NCI-H526 treated with DMSO at 0.1 percent for 48 hours (cell line): ENCODE measurements at regions not wholly inside any gene's neighbourhood (a gene's known extent, or its start where the extent isn't known, plus 50 kb on each side); places are given as distances from the start of the nearest gene placed in this dataset.

Experiments
- DNase-seq: peaks from one replicate; lab custom pipeline; 2025; lab: John Stamatoyannopoulos, UW

DNA sequence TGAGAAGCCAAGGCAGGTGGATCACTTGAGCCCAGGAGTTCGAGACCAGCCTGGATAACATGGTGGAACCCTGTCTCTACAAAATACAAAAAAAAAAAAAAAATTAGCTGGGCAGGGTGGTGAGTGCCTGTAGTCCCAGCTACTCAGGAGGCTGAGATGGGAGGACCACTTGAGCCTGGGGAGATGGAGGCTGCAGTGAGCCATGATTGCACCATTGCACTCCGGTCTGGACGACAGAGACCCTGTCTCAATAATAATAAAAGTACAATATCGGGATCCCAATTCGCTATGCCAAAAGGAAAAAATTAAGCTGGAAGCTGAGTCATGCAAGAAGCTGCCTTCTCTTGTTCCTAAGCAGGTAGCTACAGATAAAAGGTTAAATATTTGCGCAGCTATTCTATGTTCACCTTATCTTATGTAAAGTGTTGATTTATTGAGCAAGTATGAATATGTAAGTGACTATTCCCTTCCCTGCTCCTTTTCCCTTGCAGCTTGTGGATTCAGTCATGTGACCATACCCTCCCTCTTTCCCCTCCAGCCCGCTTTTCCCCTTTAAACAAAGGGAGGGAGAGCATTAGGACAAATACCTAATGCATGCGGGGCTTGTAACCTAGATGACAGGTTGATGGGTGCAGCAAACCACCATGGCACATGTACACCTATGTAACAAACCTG is 112.0 kb downstream of the LITAF start:
- DNase-seq: peak; percentile 69

GRCh38 chr16:11475896-11476630 is 110.7 kb downstream of the LITAF start:
- DNase-seq: no peak

- DNase-seq: no peak
Observed at GRCh38 chr16:11476676-11477075, 110.0 kb downstream of the LITAF start.

- no peak for DNase-seq
Observed at GRCh38 chr16:11478431-11479119, 108.1 kb downstream of the LITAF start.

DNA sequence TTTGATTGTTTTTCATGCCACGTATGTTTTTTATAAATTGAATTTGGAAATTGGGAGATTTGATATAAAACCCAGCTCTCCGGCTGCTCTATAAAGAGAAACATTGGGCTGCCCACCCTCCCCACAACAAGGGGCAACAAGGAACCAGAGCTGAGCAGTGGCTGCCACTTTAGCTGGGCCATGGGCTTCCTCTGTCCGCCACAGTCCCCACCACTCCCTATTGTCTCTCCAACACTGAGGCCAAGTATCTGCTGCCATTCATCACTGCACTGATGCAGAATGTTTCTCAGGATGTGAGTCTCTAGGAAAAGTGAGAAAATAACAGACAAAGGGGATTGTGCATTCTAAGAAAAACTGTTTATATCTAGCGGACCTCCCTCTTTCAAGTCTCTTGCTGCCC is 106.8 kb downstream of the LITAF start:
- no peak for DNase-seq

GRCh38 chr16:11480634-11481033 is 106.1 kb downstream of the LITAF start:
- DNase-seq: no peak

DNA sequence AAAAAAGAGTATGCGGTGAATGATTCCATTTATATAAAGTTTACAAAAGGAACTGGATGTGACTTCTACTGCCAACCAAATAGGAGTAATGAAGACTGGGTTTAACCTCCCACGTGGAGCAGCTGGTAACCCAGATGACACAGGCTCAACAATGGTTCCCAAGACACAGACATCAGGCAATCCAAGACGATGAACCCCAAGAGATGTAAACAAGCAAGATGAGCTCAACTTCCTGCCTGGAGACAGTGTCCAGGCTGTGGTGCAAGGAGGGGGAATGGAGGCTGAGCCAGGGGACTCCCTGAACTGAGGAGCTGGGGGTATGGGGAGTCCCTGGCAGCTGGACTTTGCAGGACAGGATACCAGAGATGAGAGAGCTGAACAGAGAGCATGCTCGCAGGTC is 104.7 kb downstream of the LITAF start:
- DNase-seq: no peak

GRCh38 chr16:11482946-11483748 is 103.6 kb downstream of the LITAF start:
- no peak for DNase-seq

DNA sequence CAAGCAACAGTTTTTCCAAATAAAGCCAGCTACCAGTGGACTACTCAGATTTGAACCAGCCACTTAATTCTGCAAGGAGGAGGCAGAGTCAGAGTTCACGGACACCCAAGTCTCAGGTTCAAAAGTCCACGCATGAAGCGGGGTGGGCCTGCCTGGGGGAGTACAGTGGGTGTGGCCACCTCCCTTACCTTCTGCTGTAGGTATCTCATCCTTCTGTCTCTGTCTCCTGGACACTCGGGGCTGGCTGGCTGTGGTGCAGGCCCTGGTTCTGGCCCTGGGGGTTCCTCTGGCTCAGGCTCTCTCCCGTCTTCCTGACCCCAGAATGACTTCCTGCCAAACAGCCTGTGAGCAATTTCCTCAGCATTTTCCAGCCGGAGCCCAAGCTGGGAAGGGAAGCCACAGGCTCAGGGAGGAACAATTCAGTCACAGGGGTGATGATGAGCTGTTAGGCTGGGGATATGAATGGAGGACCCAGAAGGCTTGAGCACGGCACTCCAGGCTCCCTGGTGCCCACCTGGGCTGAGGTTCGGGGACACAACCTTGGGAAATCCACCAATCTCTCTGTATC is 101.9 kb downstream of the LITAF start:
- DNase-seq: no peak

DNA sequence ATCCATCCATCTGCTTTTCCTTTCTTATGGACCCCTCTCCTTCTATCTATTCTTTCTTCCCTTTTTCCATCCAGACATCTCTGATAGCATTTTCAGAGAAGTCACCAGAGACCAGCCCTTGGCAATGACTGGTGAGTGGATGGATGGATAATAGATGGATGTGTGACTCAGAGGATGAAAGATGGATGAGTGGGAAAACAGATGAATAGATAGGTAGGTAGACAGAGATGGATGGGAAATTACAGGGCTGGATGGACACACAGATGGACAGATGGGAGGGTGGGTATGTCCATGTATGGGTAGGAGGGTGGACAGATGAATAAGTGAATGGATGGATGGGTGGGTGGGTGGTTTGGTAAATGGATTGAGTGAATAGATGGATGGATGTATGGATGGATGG is 101.0 kb downstream of the LITAF start:
- no peak for DNase-seq

GRCh38 chr16:11487289-11487688 is 99.4 kb downstream of the LITAF start:
- no peak for DNase-seq

DNA sequence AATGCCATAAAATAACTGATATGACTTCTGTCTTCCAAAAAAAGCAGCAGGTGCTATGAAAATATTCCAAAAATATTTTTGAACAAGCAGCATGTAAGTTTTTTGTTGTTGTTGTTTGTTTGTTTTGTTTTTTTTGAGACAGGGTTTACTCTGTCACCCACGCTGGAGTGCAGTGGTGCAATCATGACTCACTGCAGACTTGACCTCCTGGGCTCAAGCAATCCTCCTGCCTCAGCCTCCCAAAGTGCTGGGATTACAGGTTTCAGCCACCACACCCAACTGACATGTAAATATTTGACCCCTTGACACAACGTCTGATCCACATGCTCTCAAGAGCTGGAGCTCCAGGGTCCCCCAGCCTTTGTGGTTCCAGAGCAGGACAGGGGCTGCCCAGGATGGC is 98.4 kb downstream of the LITAF start:
- DNase-seq: no peak

- DNase-seq: no peak
Observed at GRCh38 chr16:11491524-11491923, 95.2 kb downstream of the LITAF start.

GRCh38 chr16:11492808-11493530 is 93.8 kb downstream of the LITAF start:
- no peak for DNase-seq

GRCh38 chr16:11493531-11493929 is 93.2 kb downstream of the LITAF start:
- DNase-seq: no peak

GRCh38 chr16:11494029-11494428 is 92.7 kb downstream of the LITAF start:
- DNase-seq: no peak

GRCh38 chr16:11494433-11494832 is 92.3 kb downstream of the LITAF start:
- DNase-seq: no peak

DNA sequence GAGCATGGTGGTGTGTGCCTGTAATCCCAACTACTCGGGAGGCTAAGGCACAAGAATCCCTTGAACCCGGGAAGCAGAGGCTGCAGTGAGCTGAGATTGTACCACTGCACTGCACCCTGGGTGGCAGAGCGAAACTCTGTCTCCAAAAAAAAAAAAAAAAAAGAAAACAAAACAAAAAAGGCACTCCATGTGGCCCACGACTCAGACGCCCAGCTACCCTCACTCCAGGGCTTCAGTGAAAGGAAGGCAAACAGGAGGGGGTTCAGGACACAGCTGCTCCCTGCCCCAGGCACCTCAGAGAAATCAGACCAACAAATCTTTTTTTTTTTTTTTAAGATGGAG is 91.7 kb downstream of the LITAF start:
- DNase-seq: no peak
